ENCODE measurements at regions not wholly inside any gene's neighbourhood (a gene's known extent, or its start where the extent isn't known, plus 50 kb on each side); places are given as distances from the start of the nearest gene placed in this dataset.

GRCh38 chr10:131656009-131656408, 244.8 kb upstream of the PPP2R2D start:
- DNase-seq (ENCODE audit: low spot score): no peak
- TF ChIP-seq, protein P1, sequence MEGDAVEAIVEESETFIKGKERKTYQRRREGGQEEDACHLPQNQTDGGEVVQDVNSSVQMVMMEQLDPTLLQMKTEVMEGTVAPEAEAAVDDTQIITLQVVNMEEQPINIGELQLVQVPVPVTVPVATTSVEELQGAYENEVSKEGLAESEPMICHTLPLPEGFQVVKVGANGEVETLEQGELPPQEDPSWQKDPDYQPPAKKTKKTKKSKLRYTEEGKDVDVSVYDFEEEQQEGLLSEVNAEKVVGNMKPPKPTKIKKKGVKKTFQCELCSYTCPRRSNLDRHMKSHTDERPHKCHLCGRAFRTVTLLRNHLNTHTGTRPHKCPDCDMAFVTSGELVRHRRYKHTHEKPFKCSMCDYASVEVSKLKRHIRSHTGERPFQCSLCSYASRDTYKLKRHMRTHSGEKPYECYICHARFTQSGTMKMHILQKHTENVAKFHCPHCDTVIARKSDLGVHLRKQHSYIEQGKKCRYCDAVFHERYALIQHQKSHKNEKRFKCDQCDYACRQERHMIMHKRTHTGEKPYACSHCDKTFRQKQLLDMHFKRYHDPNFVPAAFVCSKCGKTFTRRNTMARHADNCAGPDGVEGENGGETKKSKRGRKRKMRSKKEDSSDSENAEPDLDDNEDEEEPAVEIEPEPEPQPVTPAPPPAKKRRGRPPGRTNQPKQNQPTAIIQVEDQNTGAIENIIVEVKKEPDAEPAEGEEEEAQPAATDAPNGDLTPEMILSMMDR (IDR thresholded peaks at IDR 0.05; ENCODE audit: extremely low read depth, missing control alignments): no peak

DNA sequence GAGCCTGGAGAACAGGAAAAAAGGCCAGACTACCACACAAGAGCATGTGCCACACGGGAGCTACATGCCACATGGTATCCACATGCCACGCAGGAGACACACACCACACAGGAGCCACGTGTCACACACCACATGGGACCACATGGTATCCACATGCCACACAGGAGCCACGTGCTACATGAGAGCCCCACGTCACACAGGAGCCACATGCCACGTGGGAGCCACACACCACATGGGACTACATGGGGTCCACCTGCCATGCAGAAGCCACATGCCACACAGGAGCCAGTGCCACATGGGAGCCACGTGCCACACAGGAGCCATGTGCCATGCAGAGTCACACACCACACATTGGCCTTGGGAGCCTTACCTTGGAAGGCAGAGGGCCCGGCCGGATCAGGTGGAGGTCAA, 244.4 kb upstream of the PPP2R2D start:
- DNase-seq (ENCODE audit: low spot score): no peak
- TF ChIP-seq, protein P1 (IDR thresholded peaks at IDR 0.05; ENCODE audit: extremely low read depth, missing control alignments): no peak

GRCh38 chr10:131657318-131657984, 243.4 kb upstream of the PPP2R2D start:
- DNase-seq (ENCODE audit: low spot score): no peak

GRCh38 chr10:131657985-131658330, 242.8 kb upstream of the PPP2R2D start:
- TF ChIP-seq, protein P1 (IDR thresholded peaks at IDR 0.05; ENCODE audit: extremely low read depth, missing control alignments): no peak
- no peak for DNase-seq (ENCODE audit: low spot score)

More at GRCh38 chr10:131657318-131657984, 243.4 kb upstream of the PPP2R2D start:
- TF ChIP-seq, protein P1 (IDR thresholded peaks at IDR 0.05; ENCODE audit: extremely low read depth, missing control alignments): no peak

DNA sequence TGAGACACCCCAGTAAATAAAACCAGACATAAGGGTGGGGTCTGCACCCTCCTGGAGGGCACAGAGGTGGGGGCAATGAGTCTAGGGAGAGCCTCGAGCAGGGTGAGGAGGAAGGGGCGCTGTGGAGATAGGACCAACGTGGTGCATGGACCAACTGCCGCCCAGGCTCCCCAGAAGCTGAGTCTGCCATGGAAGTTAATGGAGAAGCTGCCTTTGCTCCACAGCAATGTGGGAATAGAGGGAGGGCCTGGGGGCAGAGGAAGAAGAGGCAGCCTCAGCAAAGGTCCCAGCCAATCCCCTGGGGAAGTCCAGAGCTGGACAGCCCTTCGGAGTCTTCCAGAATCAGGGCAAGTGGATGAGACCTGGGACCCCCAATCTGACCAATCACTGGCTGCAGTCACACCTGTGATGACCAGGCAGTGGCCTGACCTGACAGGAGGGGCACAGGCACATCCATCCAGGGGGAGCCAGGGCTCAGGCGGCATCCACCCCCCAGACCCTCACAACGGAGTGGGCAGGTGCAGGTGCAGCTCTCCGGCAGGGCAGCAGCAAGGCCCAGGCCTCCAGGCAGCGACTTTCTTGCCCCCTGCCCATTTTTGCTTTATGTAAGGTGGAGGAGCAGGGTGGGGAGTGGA, 242.2 kb upstream of the PPP2R2D start:
- DNase-seq (ENCODE audit: low spot score): no peak
- TF ChIP-seq, protein P1 (IDR thresholded peaks at IDR 0.05; ENCODE audit: extremely low read depth, missing control alignments): no peak

- no peak for DNase-seq (ENCODE audit: low spot score)
- TF ChIP-seq, protein P1 (IDR thresholded peaks at IDR 0.05; ENCODE audit: extremely low read depth, missing control alignments): no peak
These were observed 240.4 kb upstream of the PPP2R2D start for GRCh38 chr10:131660427-131660826.

GRCh38 chr10:131662851-131663250, 238.0 kb upstream of the PPP2R2D start:
- no peak for DNase-seq (ENCODE audit: low spot score)
- TF ChIP-seq, protein P1 (IDR thresholded peaks at IDR 0.05; ENCODE audit: extremely low read depth, missing control alignments): no peak
